ENCODE measurements at regions not wholly inside any gene's neighbourhood (a gene's known extent, or its start where the extent isn't known, plus 50 kb on each side); places are given as distances from the start of the nearest gene placed in this dataset.
"Not testable (repeated sequence)": the region's sequence is repeated elsewhere in the genome, so short reads cannot be mapped to it uniquely, and the experiment has no call there.

DNA sequence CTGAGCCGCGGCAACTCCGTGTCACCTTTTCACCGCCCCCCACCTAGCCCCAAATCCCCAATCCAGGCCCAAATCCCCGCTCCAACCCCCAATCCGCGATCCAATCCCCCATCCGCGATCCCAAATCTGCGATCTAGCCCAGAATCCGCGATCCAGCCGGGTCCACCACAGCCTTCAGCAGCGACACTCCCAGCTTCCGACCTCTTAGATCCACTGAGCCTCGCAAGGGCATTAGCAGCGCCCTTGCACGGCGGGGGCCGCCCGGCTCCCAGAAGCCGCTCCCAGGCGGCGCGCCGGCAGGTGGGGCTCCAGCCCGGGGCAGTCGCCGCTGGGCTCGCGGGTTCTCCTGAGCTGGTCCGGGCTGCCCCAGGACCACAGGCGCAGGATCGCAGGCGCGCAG is 116.1 kb upstream of the TPTE start:
- H3K4me2 ChIP-seq (ENCODE audit: insufficient read depth, low read length); H3K27me3 ChIP-seq (ENCODE audit: control insufficient read depth in 2 of 2, insufficient read depth in 2 of 2, low read length in 2 of 2); H3K36me3 ChIP-seq (ENCODE audit: control insufficient read depth, insufficient read depth, low read length); H3K9ac ChIP-seq (ENCODE audit: insufficient read depth in 1 of 2, low read depth in 2 of 2, low read length in 2 of 2); POLR2A ChIA-PET; BruUV-seq (replicated peaks); CTCF ChIA-PET (ENCODE audit: low intra/inter-chr PET ratio); H2AFZ ChIP-seq (ENCODE audit: low read depth, low read length); intact Hi-C loops (cut with micrococcal nuclease); H3K4me3 ChIP-seq; in situ Hi-C loops (cut with MboI); H4K20me1 ChIP-seq (replicated peaks; ENCODE audit: control insufficient read depth, insufficient read depth, low read length); FAIRE-seq; H3K4me1 ChIP-seq (replicated peaks in 1 of 2; ENCODE audit: control insufficient read depth in 2 of 2, insufficient read depth in 2 of 2, low read length in 2 of 2); H3K79me2 ChIP-seq (ENCODE audit: control insufficient read depth, insufficient read depth, low read length); H3K9me1 ChIP-seq (ENCODE audit: control insufficient read depth, insufficient read depth, low read length); H3K27ac ChIP-seq (ENCODE audit: extremely low read depth, low read depth, low read length); H3K9me3 ChIP-seq (replicated peaks; ENCODE audit: control insufficient read depth, insufficient read depth, low read depth, low read length): not testable (repeated sequence)
- WGBS (ENCODE audit: insufficient coverage, low coverage, missing lambda C conversion rate) = 14% methylated on average over 35 of the region's 36 CpGs
- ATAC-seq (peak; percentile 24), DNase-seq (ENCODE audit: extremely low read depth in 1 of 4, low spot score in 3 of 4) (peak in 2 of 4 experiments; percentile 6 to 7)
- TF ChIP-seq, protein P1, sequence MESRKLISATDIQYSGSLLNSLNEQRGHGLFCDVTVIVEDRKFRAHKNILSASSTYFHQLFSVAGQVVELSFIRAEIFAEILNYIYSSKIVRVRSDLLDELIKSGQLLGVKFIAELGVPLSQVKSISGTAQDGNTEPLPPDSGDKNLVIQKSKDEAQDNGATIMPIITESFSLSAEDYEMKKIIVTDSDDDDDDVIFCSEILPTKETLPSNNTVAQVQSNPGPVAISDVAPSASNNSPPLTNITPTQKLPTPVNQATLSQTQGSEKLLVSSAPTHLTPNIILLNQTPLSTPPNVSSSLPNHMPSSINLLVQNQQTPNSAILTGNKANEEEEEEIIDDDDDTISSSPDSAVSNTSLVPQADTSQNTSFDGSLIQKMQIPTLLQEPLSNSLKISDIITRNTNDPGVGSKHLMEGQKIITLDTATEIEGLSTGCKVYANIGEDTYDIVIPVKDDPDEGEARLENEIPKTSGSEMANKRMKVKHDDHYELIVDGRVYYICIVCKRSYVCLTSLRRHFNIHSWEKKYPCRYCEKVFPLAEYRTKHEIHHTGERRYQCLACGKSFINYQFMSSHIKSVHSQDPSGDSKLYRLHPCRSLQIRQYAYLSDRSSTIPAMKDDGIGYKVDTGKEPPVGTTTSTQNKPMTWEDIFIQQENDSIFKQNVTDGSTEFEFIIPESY (CRISPR knock-in tag; IDR thresholded peaks at IDR 0.05) = 0 out of 2 replicates have a peak, but pooled peaks have one; percentile 42

- H3K4me1 ChIP-seq (replicated peaks in 1 of 2; ENCODE audit: control insufficient read depth in 2 of 2, insufficient read depth in 2 of 2, low read length in 2 of 2); POLR2A ChIA-PET; DNase-seq (ENCODE audit: extremely low read depth in 1 of 4, low spot score in 3 of 4); CTCF ChIA-PET (ENCODE audit: low intra/inter-chr PET ratio); FAIRE-seq; H3K4me3 ChIP-seq; H3K4me2 ChIP-seq (ENCODE audit: insufficient read depth, low read length); H4K20me1 ChIP-seq (replicated peaks; ENCODE audit: control insufficient read depth, insufficient read depth, low read length); intact Hi-C loops (cut with micrococcal nuclease); H3K27ac ChIP-seq (ENCODE audit: extremely low read depth, low read depth, low read length); H3K9ac ChIP-seq (ENCODE audit: insufficient read depth in 1 of 2, low read depth in 2 of 2, low read length in 2 of 2); H3K36me3 ChIP-seq (ENCODE audit: control insufficient read depth, insufficient read depth, low read length); BruUV-seq (replicated peaks); H3K27me3 ChIP-seq (ENCODE audit: control insufficient read depth in 2 of 2, insufficient read depth in 2 of 2, low read length in 2 of 2); ATAC-seq; in situ Hi-C loops (cut with MboI); H3K9me3 ChIP-seq (replicated peaks; ENCODE audit: control insufficient read depth, insufficient read depth, low read depth, low read length); H2AFZ ChIP-seq (ENCODE audit: low read depth, low read length); H3K9me1 ChIP-seq (ENCODE audit: control insufficient read depth, insufficient read depth, low read length): not testable (repeated sequence)
- H3K79me2 ChIP-seq (ENCODE audit: control insufficient read depth, insufficient read depth, low read length) = peaks cover 19% of the 10 kb centered on the region
- 24% methylated on average over 3 of the region's 4 CpGs for WGBS (ENCODE audit: insufficient coverage, low coverage, missing lambda C conversion rate)
Observed at GRCh38 chr21:10409786-10410185, 111.6 kb upstream of the TPTE start.
